Fibroblast of skin of scalp (primary cell): ENCODE measurements at regions not wholly inside any gene's neighbourhood (a gene's known extent, or its start where the extent isn't known, plus 50 kb on each side); places are given as distances from the start of the nearest gene placed in this dataset.

ENCODE experiments used
- DNase-seq: peaks from one replicate; pipeline ENCODE4 v3.0.0-alpha.2; 2013

GRCh38 chr17:68185820-68186219, 62.0 kb upstream of the AMZ2 start:
- no peak for DNase-seq

DNA sequence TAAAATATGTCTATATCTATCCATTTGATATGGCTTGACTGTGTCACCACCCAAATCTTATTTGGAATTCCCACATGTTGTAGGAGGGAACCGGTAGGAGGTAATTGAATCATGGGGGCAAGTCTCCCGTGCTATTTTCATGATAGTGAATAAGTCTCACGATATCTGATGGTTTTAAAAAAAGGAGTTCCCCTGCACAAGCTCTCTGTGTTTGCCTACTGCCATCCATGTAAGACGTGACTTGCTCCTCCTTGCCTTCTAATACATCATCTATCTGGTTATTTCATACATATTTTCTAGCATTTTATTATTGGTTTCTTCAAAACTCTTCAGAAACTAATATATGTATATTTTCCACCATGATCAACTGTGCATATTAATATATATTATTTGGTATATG, 57.3 kb upstream of the AMZ2 start:
- DNase-seq, result no peak

DNA sequence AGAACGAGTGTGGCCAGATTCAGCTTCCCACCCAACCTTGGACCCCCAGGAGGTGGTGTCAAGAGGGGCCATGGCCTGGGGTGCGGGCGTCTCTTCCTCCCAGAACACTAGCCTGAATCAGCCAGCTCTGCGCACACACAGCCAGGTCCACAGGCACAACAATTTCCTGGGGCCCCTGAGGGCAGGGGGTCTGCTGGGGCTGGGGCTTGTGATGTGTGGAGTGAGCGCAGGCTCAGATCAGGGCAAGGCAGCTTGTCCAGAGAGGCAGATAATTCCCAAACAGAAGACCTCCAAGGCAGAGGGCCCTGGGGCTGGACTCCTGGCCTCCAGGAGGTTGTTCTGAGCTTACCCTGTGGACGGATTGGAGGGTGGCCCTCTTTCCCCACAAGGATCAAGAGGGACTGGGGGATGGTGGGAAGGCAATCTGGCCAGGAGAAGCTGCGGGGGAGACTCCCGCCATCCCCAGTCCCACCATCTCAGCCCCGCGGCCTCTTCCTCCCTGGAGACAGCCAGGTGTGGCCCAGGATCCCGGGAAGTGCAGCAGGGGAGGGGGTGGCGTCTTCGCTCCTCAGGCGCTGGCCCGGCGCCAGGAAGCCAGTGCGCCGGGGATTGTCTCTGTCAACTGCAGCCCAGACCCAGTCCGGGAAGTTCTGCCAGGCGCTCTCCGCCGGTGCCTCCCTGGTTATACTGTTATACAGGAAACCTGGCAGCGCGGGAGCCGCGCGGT, 52.0 kb upstream of the AMZ2 start:
- no peak for DNase-seq

DNA sequence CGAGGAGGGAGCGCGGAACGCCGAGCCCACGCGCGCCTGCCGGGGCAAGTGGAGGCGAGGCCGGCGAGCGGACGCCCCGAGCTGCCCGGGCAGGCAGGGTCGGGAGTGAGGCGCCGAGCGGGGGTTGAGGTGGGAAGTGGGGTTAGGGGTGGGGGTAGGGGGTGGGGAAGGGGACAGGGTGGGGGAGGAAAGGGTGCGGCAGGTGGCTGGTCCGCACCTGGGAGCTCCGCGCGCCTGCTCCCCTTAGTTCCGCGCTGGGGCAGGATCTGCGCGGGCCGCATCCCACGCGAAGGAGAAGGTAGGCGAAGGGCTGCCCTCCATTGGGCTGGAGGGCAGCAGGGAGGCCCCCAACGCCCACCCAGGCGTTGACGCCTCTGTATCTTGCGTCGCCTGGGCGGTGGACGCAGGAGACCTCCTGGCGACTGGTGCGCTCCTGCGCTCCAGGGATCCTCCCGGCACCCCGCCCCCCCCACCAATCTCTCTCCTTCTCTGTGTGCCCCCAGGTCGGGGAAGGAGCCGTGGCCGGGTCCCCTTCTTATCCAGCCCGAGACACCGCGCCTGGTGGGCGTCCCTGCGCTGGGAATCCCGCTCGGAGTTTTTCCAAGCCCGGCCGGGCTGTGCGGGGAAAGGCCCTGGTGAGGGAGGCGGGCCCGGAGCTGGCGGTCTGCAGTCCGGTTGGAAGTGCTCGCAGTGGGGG, 51.3 kb upstream of the AMZ2 start:
- no peak for DNase-seq

GRCh38 chr17:68197091-68197996, 50.5 kb upstream of the AMZ2 start:
- no peak for DNase-seq

- DNase-seq, result no peak
These were observed 49.6 kb upstream of the AMZ2 start for GRCh38 chr17:68197997-68198930.
